ENCODE measurements at regions not wholly inside any gene's neighbourhood (a gene's known extent, or its start where the extent isn't known, plus 50 kb on each side); places are given as distances from the start of the nearest gene placed in this dataset.

GRCh38 chr20:24830649-24831048, 118.4 kb upstream of the CST7 start:
- H3K9me3 ChIP-seq (ENCODE audit: control insufficient read depth, insufficient read depth, low read depth, low read length), result no peaks in the 10 kb centered on the region
- H3K4me3 ChIP-seq (ENCODE audit: low read depth, low read length), result no peak overlapping the region
- H3K9ac ChIP-seq (ENCODE audit: low read length), result no peak overlapping the region
- no peaks in the 10 kb centered on the region; the same call in 1 of the 2 replicates for H3K27me3 ChIP-seq (ENCODE audit: control insufficient read depth, insufficient read depth, low read length)
- no peaks in the 10 kb centered on the region for H3K36me3 ChIP-seq (ENCODE audit: control insufficient read depth, insufficient read depth, low read length)
- H3K4me1 ChIP-seq (ENCODE audit: control insufficient read depth, insufficient read depth, low read length), result no peaks in the 10 kb centered on the region
- H3K27ac ChIP-seq (ENCODE audit: low read depth, low read length), result no peak overlapping the region

GRCh38 chr20:24831232-24831631, 117.8 kb upstream of the CST7 start:
- Histone ChIP-seq H3K4me1 (ENCODE audit: control insufficient read depth, insufficient read depth, low read length) (no peaks in the 10 kb centered on the region), H3K36me3 (ENCODE audit: control insufficient read depth, insufficient read depth, low read length) (no peaks in the 10 kb centered on the region), H3K27me3 (ENCODE audit: control insufficient read depth, insufficient read depth, low read length) (no peaks in the 10 kb centered on the region; the same call in 1 of the 2 replicates), H3K9me3 (ENCODE audit: control insufficient read depth, insufficient read depth, low read depth, low read length) (no peaks in the 10 kb centered on the region), H3K9ac (ENCODE audit: low read length) (no peak overlapping the region), H3K27ac (ENCODE audit: low read depth, low read length) (no peak overlapping the region), H3K4me3 (ENCODE audit: low read depth, low read length) (no peak overlapping the region)

DNA sequence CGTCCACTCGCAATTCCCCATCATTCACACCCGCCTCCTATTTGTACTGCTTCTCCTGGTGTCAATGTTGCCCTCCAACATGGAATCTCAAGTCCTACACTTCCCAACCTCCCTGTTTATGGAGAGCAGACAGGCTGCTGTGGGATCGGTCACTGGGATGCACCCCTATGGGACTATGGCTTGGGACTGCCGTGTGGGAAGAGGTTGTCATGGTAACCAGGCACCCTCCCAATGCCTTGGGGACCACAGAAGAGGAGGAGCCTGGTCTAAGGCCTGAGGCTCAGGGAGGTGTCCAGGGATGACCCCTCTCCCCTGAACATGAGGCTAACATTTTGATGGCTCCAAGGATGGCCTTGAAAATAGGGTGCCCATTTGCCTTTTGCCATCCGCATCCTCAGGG, 116.6 kb upstream of the CST7 start:
- no peak overlapping the region for H3K4me3 ChIP-seq (ENCODE audit: low read depth, low read length)
- H3K27me3 ChIP-seq (ENCODE audit: control insufficient read depth, insufficient read depth, low read length), result no peaks in the 10 kb centered on the region; the same call in 1 of the 2 replicates
- H3K27ac ChIP-seq (ENCODE audit: low read depth, low read length), result no peak overlapping the region
- no peak overlapping the region for H3K9ac ChIP-seq (ENCODE audit: low read length)
- H3K9me3 ChIP-seq (ENCODE audit: control insufficient read depth, insufficient read depth, low read depth, low read length), result no peaks in the 10 kb centered on the region
- H3K36me3 ChIP-seq (ENCODE audit: control insufficient read depth, insufficient read depth, low read length), result no peaks in the 10 kb centered on the region
- H3K4me1 ChIP-seq (ENCODE audit: control insufficient read depth, insufficient read depth, low read length), result peaks cover 2% of the 10 kb centered on the region; the same call in 1 of the 2 replicates

GRCh38 chr20:24833592-24833991, 115.5 kb upstream of the CST7 start:
- peaks cover 4% of the 10 kb centered on the region; the same call in 1 of the 2 replicates for H3K4me1 ChIP-seq (ENCODE audit: control insufficient read depth, insufficient read depth, low read length)
- no peaks in the 10 kb centered on the region for H3K9me3 ChIP-seq (ENCODE audit: control insufficient read depth, insufficient read depth, low read depth, low read length)
- no peaks in the 10 kb centered on the region; the same call in 1 of the 2 replicates for H3K27me3 ChIP-seq (ENCODE audit: control insufficient read depth, insufficient read depth, low read length)
- no peaks in the 10 kb centered on the region for H3K36me3 ChIP-seq (ENCODE audit: control insufficient read depth, insufficient read depth, low read length)
- H3K27ac ChIP-seq (ENCODE audit: low read depth, low read length), result no peak overlapping the region
- no peak overlapping the region for H3K9ac ChIP-seq (ENCODE audit: low read length)
- H3K4me3 ChIP-seq (ENCODE audit: low read depth, low read length), result no peak overlapping the region

GRCh38 chr20:24834310-24834709, 114.8 kb upstream of the CST7 start:
- Histone ChIP-seq H3K4me3 (ENCODE audit: low read depth, low read length) (no peak overlapping the region), H3K4me1 (ENCODE audit: control insufficient read depth, insufficient read depth, low read length) (peaks cover 4% of the 10 kb centered on the region; the same call in 1 of the 2 replicates), H3K9me3 (ENCODE audit: control insufficient read depth, insufficient read depth, low read depth, low read length) (no peaks in the 10 kb centered on the region), H3K27ac (ENCODE audit: low read depth, low read length) (no peak overlapping the region), H3K27me3 (ENCODE audit: control insufficient read depth, insufficient read depth, low read length) (no peaks in the 10 kb centered on the region; the same call in 1 of the 2 replicates), H3K9ac (ENCODE audit: low read length) (no peak overlapping the region), H3K36me3 (ENCODE audit: control insufficient read depth, insufficient read depth, low read length) (no peaks in the 10 kb centered on the region)

DNA sequence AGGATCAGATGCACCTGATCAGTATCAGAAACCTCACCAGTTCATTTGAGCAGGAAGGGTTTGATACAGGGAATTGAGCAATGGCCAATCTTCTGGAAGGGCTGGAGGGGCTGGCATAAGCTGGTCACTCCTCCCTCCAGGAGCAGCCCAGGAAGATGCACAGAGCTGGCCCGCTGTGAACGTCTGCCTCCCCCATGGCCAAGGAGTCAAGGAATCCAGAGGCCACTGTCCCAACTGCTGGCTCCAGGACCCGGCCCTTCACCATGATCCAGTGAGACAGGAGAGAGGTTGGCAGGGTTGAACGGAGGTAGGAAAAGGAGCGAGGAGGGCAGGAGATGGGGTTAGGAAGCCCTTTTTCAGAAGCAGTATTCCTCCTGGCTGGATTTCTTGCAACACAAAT, 113.9 kb upstream of the CST7 start:
- Histone ChIP-seq H3K9me3 (ENCODE audit: control insufficient read depth, insufficient read depth, low read depth, low read length) (no peaks in the 10 kb centered on the region), H3K9ac (ENCODE audit: low read length) (no peak overlapping the region), H3K4me3 (ENCODE audit: low read depth, low read length) (no peak overlapping the region), H3K27ac (ENCODE audit: low read depth, low read length) (no peak overlapping the region), H3K36me3 (ENCODE audit: control insufficient read depth, insufficient read depth, low read length) (no peaks in the 10 kb centered on the region), H3K27me3 (ENCODE audit: control insufficient read depth, insufficient read depth, low read length) (no peaks in the 10 kb centered on the region; the same call in 1 of the 2 replicates), H3K4me1 (ENCODE audit: control insufficient read depth, insufficient read depth, low read length) (peaks cover 4% of the 10 kb centered on the region; the same call in 1 of the 2 replicates)

GRCh38 chr20:24836041-24836533, 113.0 kb upstream of the CST7 start:
- no peak overlapping the region for H3K9ac ChIP-seq (ENCODE audit: low read length)
- no peak overlapping the region for H3K4me3 ChIP-seq (ENCODE audit: low read depth, low read length)
- H3K27ac ChIP-seq (ENCODE audit: low read depth, low read length), result no peak overlapping the region
- H3K36me3 ChIP-seq (ENCODE audit: control insufficient read depth, insufficient read depth, low read length), result no peaks in the 10 kb centered on the region
- H3K4me1 ChIP-seq (ENCODE audit: control insufficient read depth, insufficient read depth, low read length), result peaks cover 4% of the 10 kb centered on the region; the same call in 1 of the 2 replicates
- no peaks in the 10 kb centered on the region for H3K9me3 ChIP-seq (ENCODE audit: control insufficient read depth, insufficient read depth, low read depth, low read length)
- no peaks in the 10 kb centered on the region; the same call in 1 of the 2 replicates for H3K27me3 ChIP-seq (ENCODE audit: control insufficient read depth, insufficient read depth, low read length)

GRCh38 chr20:24836661-24837299, 112.3 kb upstream of the CST7 start:
- no peak overlapping the region for H3K4me3 ChIP-seq (ENCODE audit: low read depth, low read length)
- no peak overlapping the region for H3K27ac ChIP-seq (ENCODE audit: low read depth, low read length)
- H3K4me1 ChIP-seq (ENCODE audit: control insufficient read depth, insufficient read depth, low read length), result peaks cover 4% of the 10 kb centered on the region; the same call in 1 of the 2 replicates
- H3K9ac ChIP-seq (ENCODE audit: low read length), result no peak overlapping the region
- no peaks in the 10 kb centered on the region for H3K36me3 ChIP-seq (ENCODE audit: control insufficient read depth, insufficient read depth, low read length)
- no peaks in the 10 kb centered on the region; the same call in 1 of the 2 replicates for H3K27me3 ChIP-seq (ENCODE audit: control insufficient read depth, insufficient read depth, low read length)
- no peaks in the 10 kb centered on the region for H3K9me3 ChIP-seq (ENCODE audit: control insufficient read depth, insufficient read depth, low read depth, low read length)

DNA sequence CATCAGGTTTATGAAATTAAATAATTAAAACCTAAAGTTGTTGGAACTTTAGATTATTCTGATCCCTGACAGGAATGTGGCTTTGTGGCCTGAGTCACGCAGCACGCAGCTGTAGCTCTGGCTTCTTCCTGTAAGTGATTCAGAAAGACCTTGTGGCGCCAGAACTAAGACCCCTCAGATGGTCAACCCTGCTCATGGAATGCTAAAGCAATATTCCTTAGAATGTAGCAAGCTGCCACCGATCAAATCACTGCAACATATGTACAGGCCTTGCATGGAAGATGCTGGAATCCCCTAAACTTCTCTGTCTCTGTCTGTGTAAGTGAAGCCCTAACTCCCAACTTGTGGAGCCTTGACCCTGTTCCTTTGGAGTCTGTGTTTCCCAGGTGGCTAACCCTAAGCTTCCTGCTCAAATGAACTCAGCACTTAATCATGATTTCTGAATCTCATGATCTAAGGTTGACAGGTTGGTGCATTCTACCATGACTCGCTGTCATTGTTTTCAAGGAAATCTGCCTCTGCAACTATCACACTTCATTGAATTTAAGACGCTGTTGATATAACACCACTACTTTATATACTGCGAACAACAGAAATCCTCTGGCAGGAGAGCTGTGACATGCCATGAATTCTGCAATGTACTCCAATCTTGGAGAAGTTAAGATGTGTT, 111.2 kb upstream of the CST7 start:
- H3K27ac ChIP-seq (ENCODE audit: low read depth, low read length), result no peak overlapping the region
- no peaks in the 10 kb centered on the region for H3K9me3 ChIP-seq (ENCODE audit: control insufficient read depth, insufficient read depth, low read depth, low read length)
- H3K27me3 ChIP-seq (ENCODE audit: control insufficient read depth, insufficient read depth, low read length), result no peaks in the 10 kb centered on the region
- no peak overlapping the region for H3K4me3 ChIP-seq (ENCODE audit: low read depth, low read length)
- peaks cover 13% of the 10 kb centered on the region; the same call in 1 of the 2 replicates for H3K4me1 ChIP-seq (ENCODE audit: control insufficient read depth, insufficient read depth, low read length)
- H3K36me3 ChIP-seq (ENCODE audit: control insufficient read depth, insufficient read depth, low read length), result no peaks in the 10 kb centered on the region
- no peak overlapping the region for H3K9ac ChIP-seq (ENCODE audit: low read length)

- Histone ChIP-seq H3K9ac (ENCODE audit: low read length) (no peak overlapping the region), H3K9me3 (ENCODE audit: control insufficient read depth, insufficient read depth, low read depth, low read length) (no peaks in the 10 kb centered on the region), H3K27me3 (ENCODE audit: control insufficient read depth, insufficient read depth, low read length) (no peaks in the 10 kb centered on the region), H3K36me3 (ENCODE audit: control insufficient read depth, insufficient read depth, low read length) (no peaks in the 10 kb centered on the region), H3K4me1 (ENCODE audit: control insufficient read depth, insufficient read depth, low read length) (peaks cover 13% of the 10 kb centered on the region; the same call in 1 of the 2 replicates), H3K27ac (ENCODE audit: low read depth, low read length) (no peak overlapping the region), H3K4me3 (ENCODE audit: low read depth, low read length) (no peak overlapping the region)
These were observed 110.2 kb upstream of the CST7 start for GRCh38 chr20:24838546-24839535.

Data from HUES6 (cell line).